H1 (cell line): ENCODE measurements at regions not wholly inside any gene's neighbourhood (a gene's known extent, or its start where the extent isn't known, plus 50 kb on each side); places are given as distances from the start of the nearest gene placed in this dataset.

Source experiments
- CTCF ChIA-PET: fragments of 300-600 bp; sonication (Branson Sonifier 250); formaldehyde crosslinking; loops from one replicate; lab custom pipeline; 2021; ENCODE audit not compliant: partially characterized antibody; lab: Charles Lee
- POLR2A ChIA-PET: fragments of 300-600 bp; sonication (Branson Sonifier 250); formaldehyde crosslinking; loops from one replicate; lab custom pipeline; 2021; ENCODE audit warnings: inconsistent platforms; ENCODE audit not compliant: partially characterized antibody; lab: Charles Lee
- DNase-seq, 2 experiments: peaks; one replicate each; pipeline versions ENCODE4 v3.0.0 to v3.0.0-alpha.2; 2010 to 2022; ENCODE audit warnings: low spot score in 2 of 2, low read depth in 1 of 2, mixed read lengths in 1 of 2
- FAIRE-seq: peaks from 2 replicates; lab custom pipeline; 2011; peaks lifted over from hg19 to GRCh38; lab: Jason Lieb, UNC
- H2AFZ ChIP-seq: 2 replicates; pipeline ENCODE4 v1.8.1; 2012; ENCODE audit warnings: low read length, inconsistent platforms
- H2AK5ac ChIP-seq: 2 replicates; pipeline ENCODE4 v1.6.1; 2013; ENCODE audit warnings: low read depth, low read length
- H2BK120ac ChIP-seq: replicated peaks from 2 replicates; pipeline ENCODE3; 2013; ENCODE audit warnings: low read depth, low read length, inconsistent platforms
- H2BK12ac ChIP-seq: 2 replicates; pipeline ENCODE4 v1.6.1; 2013; ENCODE audit warnings: low read depth, low read length
- H2BK15ac ChIP-seq: 2 replicates; pipeline ENCODE4 v1.6.1; 2013; ENCODE audit warnings: low read length
- H2BK20ac ChIP-seq: 2 replicates; pipeline ENCODE4 v1.6.1; 2013; ENCODE audit warnings: low read length
- H2BK5ac ChIP-seq: 2 replicates; pipeline ENCODE4 v1.6.1; 2013; ENCODE audit warnings: low read depth, low read length
- H3K14ac ChIP-seq: 2 replicates; pipeline ENCODE4 v1.6.1; 2013; ENCODE audit warnings: inconsistent platforms; ENCODE audit not compliant: insufficient read length
- H3K18ac ChIP-seq: 2 replicates; pipeline ENCODE4 v1.6.1; 2013; ENCODE audit warnings: low read length; ENCODE audit errors: extremely low read depth
- H3K23ac ChIP-seq: 2 replicates; pipeline ENCODE4 v1.6.1; 2013; ENCODE audit warnings: inconsistent platforms; ENCODE audit not compliant: insufficient read length
- H3K23me2 ChIP-seq: 2 replicates; pipeline ENCODE4 v1.6.1; 2013; ENCODE audit warnings: low read depth, low read length
- H3K27ac ChIP-seq: 2 replicates; pipeline ENCODE4 v1.6.1; 2011; ENCODE audit warnings: low read depth, low read length, inconsistent platforms
- H3K27me3 ChIP-seq, 4 experiments: replicated peaks in 1 of 4; 1 replicate in 1 of 4; 2 replicates in 3 of 4; pipeline versions ENCODE4 v1.6.1 to v1.8.1; 2011 to 2013; ENCODE audit warnings: low read length in 3 of 4, mild to moderate bottlenecking in 3 of 4, inconsistent platforms in 2 of 4, mixed read lengths in 2 of 4, moderate library complexity in 1 of 4; ENCODE audit not compliant: control insufficient read depth in 3 of 4, insufficient read depth in 3 of 4; ENCODE audit errors: extremely low read depth in 1 of 4
- H3K36me3 ChIP-seq, 4 experiments: 2 replicates each; pipeline versions ENCODE4 v1.6.1 to v1.8.1; 2011 to 2013; ENCODE audit warnings: mild to moderate bottlenecking in 4 of 4, low read length in 3 of 4, moderate library complexity in 2 of 4, control low read depth in 1 of 4, inconsistent platforms in 1 of 4; ENCODE audit not compliant: insufficient read depth in 4 of 4, control insufficient read depth in 2 of 4
- H3K4ac ChIP-seq: replicated peaks from 2 replicates; pipeline ENCODE3; 2013; ENCODE audit warnings: low read length, low read depth, mixed read lengths, inconsistent platforms; ENCODE audit not compliant: insufficient read length
- H3K4me1 ChIP-seq, 4 experiments: replicated peaks in 1 of 4; 1 replicate in 1 of 4; 2 replicates in 3 of 4; pipeline versions ENCODE4 v1.6.1 to v1.8.1; 2011 to 2013; ENCODE audit warnings: low read length in 3 of 4, inconsistent platforms in 2 of 4, mixed read lengths in 1 of 4; ENCODE audit not compliant: insufficient read depth in 4 of 4, control insufficient read depth in 3 of 4
- H3K4me2 ChIP-seq, 2 experiments: 2 replicates each; pipeline versions ENCODE4 v1.6.1 to v1.8.1; 2011 to 2013; ENCODE audit warnings: low read depth in 2 of 2, low read length in 2 of 2, control low read depth in 1 of 2, inconsistent platforms in 1 of 2, mild to moderate bottlenecking in 1 of 2; ENCODE audit not compliant: insufficient read depth in 1 of 2
- H3K4me3 ChIP-seq, 4 experiments: fragments of 200-600, 300-600 bp in 1 of 4; sonication (generic), shearing (Covaris generic), sonication (Bioruptor Twin) in 1 of 4; 2 replicates each; pipeline versions ENCODE4 v1.5.1 to v1.8.1; 2011 to 2016; ENCODE audit warnings: low read length in 4 of 4, low read depth in 3 of 4, control low read depth in 2 of 4, inconsistent platforms in 2 of 4, mild to moderate bottlenecking in 2 of 4, mixed read lengths in 1 of 4, moderate library complexity in 1 of 4; ENCODE audit not compliant: insufficient read depth in 2 of 4; ENCODE audit errors: extremely low read depth in 1 of 4
- H3K56ac ChIP-seq: replicated peaks from 2 replicates; pipeline ENCODE3; 2013; ENCODE audit warnings: low read depth, mild to moderate bottlenecking, mixed read lengths, low read length, inconsistent platforms; ENCODE audit not compliant: insufficient read length
- H3K79me1 ChIP-seq: 2 replicates; pipeline ENCODE4 v1.6.1; 2013; ENCODE audit warnings: low read depth, low read length, control low read depth
- H3K79me2 ChIP-seq, 2 experiments: 2 replicates each; pipeline versions ENCODE4 v1.6.1 to v1.8.1; 2012 to 2013; ENCODE audit warnings: low read length in 2 of 2, mild to moderate bottlenecking in 2 of 2, inconsistent platforms in 1 of 2; ENCODE audit not compliant: insufficient read depth in 2 of 2, control insufficient read depth in 1 of 2
- H3K9ac ChIP-seq, 4 experiments: replicated peaks in 1 of 4; 1 replicate in 1 of 4; 2 replicates in 3 of 4; pipeline versions ENCODE4 v1.6.1 to v1.8.1; 2011 to 2013; ENCODE audit warnings: low read depth in 3 of 4, low read length in 3 of 4, control low read depth in 2 of 4, mild to moderate bottlenecking in 2 of 4, moderate library complexity in 2 of 4, inconsistent platforms in 1 of 4; ENCODE audit errors: extremely low read depth in 1 of 4
- H3K9me3 ChIP-seq, 2 experiments: 2 replicates each; pipeline versions ENCODE4 v1.6.1 to v1.8.1; 2012 to 2013; ENCODE audit warnings: mild to moderate bottlenecking in 2 of 2, moderate library complexity in 2 of 2, control low read depth in 1 of 2, inconsistent platforms in 1 of 2, low read depth in 1 of 2, low read length in 1 of 2, mixed read lengths in 1 of 2; ENCODE audit not compliant: insufficient read depth in 2 of 2
- H4K20me1 ChIP-seq, 2 experiments: replicated peaks in 1 of 2; 2 replicates each; pipeline versions ENCODE3 to v1.8.1; 2011 to 2013; ENCODE audit warnings: inconsistent platforms in 2 of 2, low read length in 2 of 2, mild to moderate bottlenecking in 1 of 2; ENCODE audit not compliant: insufficient read depth in 2 of 2, control insufficient read depth in 1 of 2
- H4K5ac ChIP-seq: 2 replicates; pipeline ENCODE4 v1.6.1; 2013; ENCODE audit warnings: low read length, low read depth, mixed read lengths, inconsistent platforms; ENCODE audit not compliant: insufficient read length
- H4K8ac ChIP-seq: 2 replicates; pipeline ENCODE4 v1.8.0; 2013; ENCODE audit warnings: mild to moderate bottlenecking, moderate library complexity, low read length, inconsistent platforms; ENCODE audit not compliant: insufficient read depth; ENCODE audit errors: extremely low read depth
- H4K91ac ChIP-seq: replicated peaks from 2 replicates; pipeline ENCODE3; 2013; ENCODE audit warnings: low read length, mixed read lengths, inconsistent platforms; ENCODE audit not compliant: insufficient read length
- BCL11A ChIP-seq, 2 experiments: IDR thresholded peaks; one replicate each; pipeline ENCODE4 v1.6.1; 2011; ENCODE audit warnings: low read depth in 2 of 2, low read length in 2 of 2, mild to moderate bottlenecking in 2 of 2
- CHD2 ChIP-seq: IDR thresholded peaks from 2 replicates; pipeline ENCODE4 v1.6.1; 2012; ENCODE audit warnings: low read length, improper control_type of control experiment
- CTCF ChIP-seq, 3 experiments: IDR thresholded peaks; 1 replicate in 2 of 3; 2 replicates in 1 of 3; pipeline versions ENCODE4 v1.5.1 to v1.6.1; 2011; ENCODE audit warnings: low read length in 3 of 3, mild to moderate bottlenecking in 3 of 3, inconsistent platforms in 2 of 3, low read depth in 1 of 3, moderate library complexity in 1 of 3; ENCODE audit not compliant: insufficient read depth in 1 of 3; ENCODE audit errors: control extremely low read depth in 1 of 3
- KDM4A ChIP-seq: IDR thresholded peaks from one replicate; pipeline ENCODE4 v1.7.1; 2012; ENCODE audit warnings: low read depth, mild to moderate bottlenecking, moderate library complexity, low read length, inconsistent platforms; ENCODE audit not compliant: severe bottlenecking
- MAFK ChIP-seq: IDR thresholded peaks from 2 replicates; pipeline ENCODE4 v1.6.1; 2012; ENCODE audit warnings: low read depth, mild to moderate bottlenecking, improper control_type of control experiment, low read length
- MAX ChIP-seq: IDR thresholded peaks from 2 replicates; pipeline ENCODE4 v1.6.1; 2012; ENCODE audit warnings: inconsistent platforms
- POLR2AphosphoS5 ChIP-seq: IDR thresholded peaks from 2 replicates; pipeline ENCODE4 v1.6.1; 2011; ENCODE audit warnings: low read depth, low read length
- RAD21 ChIP-seq, 2 experiments: IDR thresholded peaks in 1 of 2; conservative IDR thresholded peaks in 1 of 2; 2 replicates each; pipeline ENCODE4 v1.6.1; 2011; ENCODE audit warnings: low read depth in 2 of 2, low read length in 2 of 2, improper control_type of control experiment in 1 of 2, inconsistent platforms in 1 of 2, mild to moderate bottlenecking in 1 of 2, moderate library complexity in 1 of 2
- RNF2 ChIP-seq: fragments of 200-900, 300-1000 bp; sonication (generic); IDR thresholded peaks from 2 replicates; pipeline ENCODE4 v1.7.1; 2016; ENCODE audit warnings: borderline replicate concordance, low read depth, mild to moderate bottlenecking, antibody characterized with exemption, low read length; ENCODE audit not compliant: poor library complexity, severe bottlenecking; ENCODE audit errors: missing control alignments
- SP4 ChIP-seq: IDR thresholded peaks from 2 replicates; pipeline ENCODE4 v1.6.1; 2012; ENCODE audit warnings: low read length, inconsistent platforms
- TBP ChIP-seq: IDR thresholded peaks from 2 replicates; pipeline ENCODE4 v1.6.1; 2011; ENCODE audit warnings: low read depth, low read length, improper control_type of control experiment
- WGBS, 2 experiments: shearing (Covaris generic) in 1 of 2; methylation state at CpG; one replicate each; pipeline versions ENCODE4 v1.1.6 to v1.1.7; 2013 to 2015; ENCODE audit warnings: low lambda C conversion rate in 2 of 2, mixed read lengths in 2 of 2, inconsistent platforms in 1 of 2, low coverage in 1 of 2, missing lambda C conversion rate in 1 of 2; ENCODE audit not compliant: insufficient replicate concordance in 2 of 2, insufficient coverage in 1 of 2, insufficient read length in 1 of 2; ENCODE audit errors: extremely low coverage in 1 of 2, missing lambda C conversion rate in 1 of 2; 5-methylcytosine and 5-hydroxymethylcytosine counted together

- 0 out of 8 replicates have a peak, but pooled peaks cover 0 to 4% (median 0%) of the 10 kb centered on the region in 4 experiments for H3K36me3 ChIP-seq
- H3K4me2 ChIP-seq: no peak overlapping the region
- no peak overlapping the region for H3K18ac ChIP-seq
- H3K9me3 ChIP-seq: peaks cover 4 to 20% of the 10 kb centered on the region in 2 experiments; a peak in 2 of 4 replicates
- FAIRE-seq (no peak), DNase-seq (no peak)
- CTCF ChIA-PET: interaction anchor here (1.2 kb wide), 1 partner anchor 145 kb away, joined by 3 read pairs; no protein-coding TSS in a partner anchor
- H4K91ac ChIP-seq: no peak overlapping the region
- no peak overlapping the region for H2BK5ac ChIP-seq
- no peak overlapping the region for H3K27ac ChIP-seq
- H3K14ac ChIP-seq: no peak overlapping the region
- H2BK15ac ChIP-seq: no peak overlapping the region
- H4K5ac ChIP-seq: no peak overlapping the region
- H3K4ac ChIP-seq: no peak overlapping the region
- no peak overlapping the region for H3K23ac ChIP-seq
- H2BK120ac ChIP-seq: no peak overlapping the region
- H3K79me2 ChIP-seq: no peaks in the 10 kb centered on the region
- no peak overlapping the region for H2BK12ac ChIP-seq
- no peak overlapping the region for H2BK20ac ChIP-seq
- H3K56ac ChIP-seq: no peak overlapping the region
- H3K79me1 ChIP-seq: no peaks in the 10 kb centered on the region
- WGBS, 2 experiments: 97% methylated on average over 34 of the region's 50 CpGs; no CpG with 5 or more reads in 1 of the 2 experiments
- no peaks in the 10 kb centered on the region for H4K20me1 ChIP-seq
- no peaks in the 10 kb centered on the region for H3K27me3 ChIP-seq
- H2AFZ ChIP-seq: no peak overlapping the region
- no peaks in the 10 kb centered on the region for H3K4me1 ChIP-seq
- H3K4me3 ChIP-seq: no peak overlapping the region
- H4K8ac ChIP-seq: no peak overlapping the region; the same call in 1 of the 2 replicates
- no peak overlapping the region for H2AK5ac ChIP-seq
- no peaks in the 10 kb centered on the region for H3K23me2 ChIP-seq
- POLR2A ChIA-PET: no interaction called here
- no peak overlapping the region for H3K9ac ChIP-seq
- no peak for TF ChIP-seq MAX
- TF ChIP-seq RNF2: no peak
- TF ChIP-seq BCL11A (IDR thresholded peaks at IDR 0.05; ENCODE audit: low read depth in 2 of 2, low read length in 2 of 2): no peak
- TF ChIP-seq CHD2: no peak
- no peak for TF ChIP-seq MAFK
- no peak for TF ChIP-seq RAD21 (IDR thresholded peaks at IDR 0.05 in 1 of 2, conservative IDR thresholded peaks at IDR 0.05 in 1 of 2; ENCODE audit: low read depth in 2 of 2, low read length in 2 of 2)
- TF ChIP-seq CTCF (IDR thresholded peaks at IDR 0.05; ENCODE audit: control extremely low read depth in 1 of 3, insufficient read depth in 1 of 3, low read depth in 1 of 3, low read length in 3 of 3): no peak
- TF ChIP-seq SP4: no peak
- no peak for TF ChIP-seq TBP
- no peak for TF ChIP-seq POLR2AphosphoS5
- TF ChIP-seq KDM4A: no peak
Observed at GRCh38 chr2:212831671-212832199, 293.1 kb upstream of the ERBB4 start.
